M059J (cell line): ENCODE measurements at regions not wholly inside any gene's neighbourhood (a gene's known extent, or its start where the extent isn't known, plus 50 kb on each side); places are given as distances from the start of the nearest gene placed in this dataset.
A peak's percentile ranks its signal among the peaks of the same experiment; 100 is the strongest.
"Not testable (repeated sequence)": the region's sequence is repeated elsewhere in the genome, so short reads cannot be mapped to it uniquely, and the experiment has no call there.

Source experiments
- DNase-seq: peaks from one replicate; pipeline ENCODE4 v3.0.0-alpha.2; 2012; ENCODE audit warnings: low read depth

DNA sequence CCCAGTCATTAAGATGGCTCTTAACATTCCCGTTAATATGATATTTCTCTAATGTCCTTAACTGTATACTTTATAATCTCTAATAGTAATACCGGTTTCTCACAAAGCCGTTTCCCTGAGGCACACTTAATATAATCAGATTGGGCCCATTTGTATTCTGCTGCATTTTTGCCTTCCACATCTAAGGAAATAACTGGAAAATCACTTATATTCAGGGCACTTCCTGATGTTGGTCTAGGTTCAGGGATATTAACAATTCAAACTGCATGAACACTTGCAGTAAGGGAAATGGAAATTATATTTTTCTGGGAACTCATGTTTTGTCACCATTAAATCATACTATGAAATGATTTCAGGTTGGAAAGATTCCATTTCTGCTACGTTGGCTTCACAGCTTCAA lies 119.8 kb downstream of the TPR start:
- no peak for DNase-seq

DNA sequence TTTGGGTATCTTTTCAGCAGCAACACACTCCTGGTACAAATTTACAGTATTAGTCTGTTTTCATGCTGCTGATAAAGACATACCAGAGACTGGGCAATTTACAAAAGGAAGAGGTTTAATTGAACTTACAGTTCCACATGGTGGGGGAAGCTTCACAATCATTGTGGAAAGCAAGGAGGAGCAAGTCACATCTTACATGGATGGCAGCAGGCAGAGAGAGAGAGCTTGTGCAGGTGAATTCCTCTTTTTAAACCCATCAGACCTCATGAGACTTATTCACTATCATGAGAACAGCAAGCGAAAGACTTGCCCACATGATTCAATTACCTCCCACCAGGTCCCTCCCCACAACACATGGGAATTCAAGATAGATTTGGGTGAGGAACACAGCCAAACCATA lies 124.5 kb downstream of the TPR start:
- DNase-seq = no peak

- DNase-seq = not testable (repeated sequence)
These were observed 126.4 kb downstream of the TPR start for GRCh38 chr1:186248608-186249007.

DNA sequence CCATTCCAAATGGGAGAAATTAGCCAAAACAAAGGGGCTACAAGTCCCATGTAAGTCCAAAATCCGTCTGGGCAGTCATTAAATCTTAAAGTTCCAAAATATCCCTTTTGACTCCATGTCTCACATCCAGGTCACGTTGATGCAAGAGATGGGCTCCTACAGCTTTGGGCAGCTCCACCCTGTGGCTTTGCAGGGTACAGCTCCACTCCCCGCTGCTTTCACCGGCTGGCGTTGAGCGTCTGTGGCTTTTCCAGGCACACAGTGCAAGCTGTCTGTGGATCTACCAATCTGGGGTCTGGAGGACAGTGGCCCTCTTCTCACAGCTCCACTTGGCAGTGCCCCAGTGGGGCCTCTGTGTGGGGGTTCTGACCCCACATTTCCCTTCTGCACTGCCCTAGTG lies 130.2 kb downstream of the TPR start:
- peak; percentile 32 for DNase-seq
